Upper lobe of right lung (tissue), 1 donor: ENCODE measurements at regions not wholly inside any gene's neighbourhood (a gene's known extent, or its start where the extent isn't known, plus 50 kb on each side); places are given as distances from the start of the nearest gene placed in this dataset.

Experiments
- ATAC-seq: fragments of 200-7000 bp; cut with Tn5 transposase; one replicate; pipeline ENCODE4 v1.9.1; 2020; ENCODE audit warnings: mild to moderate bottlenecking, moderate library complexity
- DNase-seq: peaks from one replicate; pipeline ENCODE4 v3.0.0-alpha.2; 2020
- H3K27ac ChIP-seq: fragments of 200-600 bp; one replicate; pipeline ENCODE4 v1.8.0; 2022
- H3K27me3 ChIP-seq: fragments of 200-600 bp; one replicate; pipeline ENCODE4 v1.8.0; 2022; ENCODE audit warnings: mild to moderate bottlenecking
- H3K36me3 ChIP-seq: fragments of 200-600 bp; one replicate; pipeline ENCODE4 v1.8.0; 2022
- H3K4me1 ChIP-seq: fragments of 200-600 bp; one replicate; pipeline ENCODE4 v1.8.0; 2022
- H3K4me3 ChIP-seq: fragments of 200-600 bp; one replicate; pipeline ENCODE4 v1.8.0; 2022; ENCODE audit warnings: mild to moderate bottlenecking
- H3K9me3 ChIP-seq: fragments of 200-600 bp; one replicate; pipeline ENCODE4 v1.8.0; 2022
- CTCF ChIP-seq: fragments of 200-600 bp; IDR thresholded peaks from one replicate; pipeline ENCODE4 v1.8.0; 2022; ENCODE audit warnings: antibody characterized with exemption
- intact Hi-C: fragments of 100-400 bp; cut with DNase I; formaldehyde crosslinking; loops from one replicate; pipeline ENCODE4 v1.11.0; 2022
- donor health status: DM: no; HTN: yes; CAD: no; lungs with severe emphysema.

- Histone ChIP-seq H3K9me3 (no peaks in the 10 kb centered on the region), H3K27me3 (no peaks in the 10 kb centered on the region), H3K36me3 (no peaks in the 10 kb centered on the region), H3K4me3 (no peak overlapping the region), H3K4me1 (no peaks in the 10 kb centered on the region), H3K27ac (no peak overlapping the region)
- no peak for ATAC-seq
- no peak for DNase-seq
- intact Hi-C loops: no loop called here
- no peak for TF ChIP-seq CTCF
These were observed 116.0 kb upstream of the PDE5A start for GRCh38 chr4:119744580-119744979.

GRCh38 chr4:119743644-119744043 lies 115.0 kb upstream of the PDE5A start:
- DNase-seq: no peak

GRCh38 chr4:119739796-119740195 lies 111.2 kb upstream of the PDE5A start:
- peaks cover 3% of the 10 kb centered on the region for H3K4me1 ChIP-seq
- ATAC-seq (no peak), DNase-seq (no peak)
- no peaks in the 10 kb centered on the region for H3K36me3 ChIP-seq
- intact Hi-C loops: no loop called here
- no peaks in the 10 kb centered on the region for H3K9me3 ChIP-seq
- TF ChIP-seq CTCF: no peak
- no peaks in the 10 kb centered on the region for H3K27me3 ChIP-seq
- no peak overlapping the region for H3K4me3 ChIP-seq
- H3K27ac ChIP-seq: no peak overlapping the region

More at GRCh38 chr4:119743644-119744043, 115.0 kb upstream of the PDE5A start:
- H3K4me3 ChIP-seq: no peak overlapping the region
- no peak for ATAC-seq
- no peaks in the 10 kb centered on the region for H3K4me1 ChIP-seq
- no peak for TF ChIP-seq CTCF
- H3K9me3 ChIP-seq: no peaks in the 10 kb centered on the region
- H3K36me3 ChIP-seq: no peaks in the 10 kb centered on the region
- H3K27ac ChIP-seq: no peak overlapping the region
- no peaks in the 10 kb centered on the region for H3K27me3 ChIP-seq
- intact Hi-C loops: no loop called here

- Histone ChIP-seq H3K4me1 (peaks cover 8% of the 10 kb centered on the region), H3K27ac (no peak overlapping the region), H3K36me3 (no peaks in the 10 kb centered on the region), H3K27me3 (no peaks in the 10 kb centered on the region), H3K9me3 (no peaks in the 10 kb centered on the region), H3K4me3 (no peak overlapping the region)
- TF ChIP-seq CTCF: no peak
- ATAC-seq (no peak), DNase-seq (no peak)
- intact Hi-C loops: no loop called here
These were observed 110.3 kb upstream of the PDE5A start for GRCh38 chr4:119738901-119739300.

GRCh38 chr4:119736559-119736958 lies 108.0 kb upstream of the PDE5A start:
- no peak overlapping the region for H3K4me3 ChIP-seq
- ATAC-seq: no peak
- TF ChIP-seq CTCF: no peak
- intact Hi-C loops: no loop called here
- DNase-seq: no peak
- no peaks in the 10 kb centered on the region for H3K36me3 ChIP-seq
- peaks cover 16% of the 10 kb centered on the region for H3K4me1 ChIP-seq
- H3K27me3 ChIP-seq: no peaks in the 10 kb centered on the region
- H3K27ac ChIP-seq: no peak overlapping the region
- H3K9me3 ChIP-seq: no peaks in the 10 kb centered on the region

GRCh38 chr4:119735165-119735651 lies 106.6 kb upstream of the PDE5A start:
- no peak for ATAC-seq
- no peaks in the 10 kb centered on the region for H3K36me3 ChIP-seq
- H3K9me3 ChIP-seq: no peaks in the 10 kb centered on the region
- peaks cover 22% of the 10 kb centered on the region for H3K4me1 ChIP-seq
- peak overlapping the region; percentile 71 for H3K27ac ChIP-seq
- no peak overlapping the region for H3K4me3 ChIP-seq
- DNase-seq: no peak
- intact Hi-C loops: no loop called here
- no peaks in the 10 kb centered on the region for H3K27me3 ChIP-seq
- TF ChIP-seq CTCF: no peak
